ENCODE measurements at regions not wholly inside any gene's neighbourhood (a gene's known extent, or its start where the extent isn't known, plus 50 kb on each side); places are given as distances from the start of the nearest gene placed in this dataset.

DNA sequence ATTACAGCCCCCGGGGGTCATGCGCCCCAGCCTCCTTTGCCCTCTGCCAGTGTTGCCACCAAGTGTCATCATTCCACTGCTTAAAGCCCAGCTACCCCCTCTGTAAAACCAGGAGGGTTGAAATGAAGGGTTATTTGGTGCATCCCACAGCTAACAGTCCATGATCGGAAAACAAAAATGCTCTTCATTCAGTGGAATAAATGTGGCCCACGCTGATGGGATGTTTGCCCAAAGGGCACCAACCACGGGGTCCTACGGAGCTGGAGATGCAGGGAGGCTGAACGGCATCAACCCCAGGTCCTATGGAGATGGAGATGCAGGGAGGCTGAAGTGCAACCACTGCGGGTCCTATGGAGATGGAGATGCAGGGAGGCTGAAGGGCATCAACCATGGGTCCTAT, 218.5 kb upstream of the IRX1 start:
- TF ChIP-seq, protein P1, sequence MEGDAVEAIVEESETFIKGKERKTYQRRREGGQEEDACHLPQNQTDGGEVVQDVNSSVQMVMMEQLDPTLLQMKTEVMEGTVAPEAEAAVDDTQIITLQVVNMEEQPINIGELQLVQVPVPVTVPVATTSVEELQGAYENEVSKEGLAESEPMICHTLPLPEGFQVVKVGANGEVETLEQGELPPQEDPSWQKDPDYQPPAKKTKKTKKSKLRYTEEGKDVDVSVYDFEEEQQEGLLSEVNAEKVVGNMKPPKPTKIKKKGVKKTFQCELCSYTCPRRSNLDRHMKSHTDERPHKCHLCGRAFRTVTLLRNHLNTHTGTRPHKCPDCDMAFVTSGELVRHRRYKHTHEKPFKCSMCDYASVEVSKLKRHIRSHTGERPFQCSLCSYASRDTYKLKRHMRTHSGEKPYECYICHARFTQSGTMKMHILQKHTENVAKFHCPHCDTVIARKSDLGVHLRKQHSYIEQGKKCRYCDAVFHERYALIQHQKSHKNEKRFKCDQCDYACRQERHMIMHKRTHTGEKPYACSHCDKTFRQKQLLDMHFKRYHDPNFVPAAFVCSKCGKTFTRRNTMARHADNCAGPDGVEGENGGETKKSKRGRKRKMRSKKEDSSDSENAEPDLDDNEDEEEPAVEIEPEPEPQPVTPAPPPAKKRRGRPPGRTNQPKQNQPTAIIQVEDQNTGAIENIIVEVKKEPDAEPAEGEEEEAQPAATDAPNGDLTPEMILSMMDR (IDR thresholded peaks at IDR 0.05), result no peak
- no peak for TF ChIP-seq EP300 (IDR thresholded peaks at IDR 0.05)
- TF ChIP-seq POLR2A (IDR thresholded peaks at IDR 0.05), result no peak
